GM12801 (cell line): ENCODE measurements at regions not wholly inside any gene's neighbourhood (a gene's known extent, or its start where the extent isn't known, plus 50 kb on each side); places are given as distances from the start of the nearest gene placed in this dataset.

Source experiments
- TF ChIP-seq, protein P1 (sequence below): IDR thresholded peaks from one replicate; pipeline ENCODE4 v1.5.1; 2011; ENCODE audit warnings: control low read depth; ENCODE audit not compliant: insufficient read length; ENCODE audit errors: extremely low read depth

- TF ChIP-seq, protein P1, sequence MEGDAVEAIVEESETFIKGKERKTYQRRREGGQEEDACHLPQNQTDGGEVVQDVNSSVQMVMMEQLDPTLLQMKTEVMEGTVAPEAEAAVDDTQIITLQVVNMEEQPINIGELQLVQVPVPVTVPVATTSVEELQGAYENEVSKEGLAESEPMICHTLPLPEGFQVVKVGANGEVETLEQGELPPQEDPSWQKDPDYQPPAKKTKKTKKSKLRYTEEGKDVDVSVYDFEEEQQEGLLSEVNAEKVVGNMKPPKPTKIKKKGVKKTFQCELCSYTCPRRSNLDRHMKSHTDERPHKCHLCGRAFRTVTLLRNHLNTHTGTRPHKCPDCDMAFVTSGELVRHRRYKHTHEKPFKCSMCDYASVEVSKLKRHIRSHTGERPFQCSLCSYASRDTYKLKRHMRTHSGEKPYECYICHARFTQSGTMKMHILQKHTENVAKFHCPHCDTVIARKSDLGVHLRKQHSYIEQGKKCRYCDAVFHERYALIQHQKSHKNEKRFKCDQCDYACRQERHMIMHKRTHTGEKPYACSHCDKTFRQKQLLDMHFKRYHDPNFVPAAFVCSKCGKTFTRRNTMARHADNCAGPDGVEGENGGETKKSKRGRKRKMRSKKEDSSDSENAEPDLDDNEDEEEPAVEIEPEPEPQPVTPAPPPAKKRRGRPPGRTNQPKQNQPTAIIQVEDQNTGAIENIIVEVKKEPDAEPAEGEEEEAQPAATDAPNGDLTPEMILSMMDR = no peak
Measured at GRCh38 chr19:30781047-30781446, 408.9 kb downstream of the ZNF536 start.

GRCh38 chr19:30780456-30780855 lies 408.3 kb downstream of the ZNF536 start:
- TF ChIP-seq, protein P1 = no peak

GRCh38 chr19:30780032-30780431 lies 407.8 kb downstream of the ZNF536 start:
- TF ChIP-seq, protein P1 = no peak

DNA sequence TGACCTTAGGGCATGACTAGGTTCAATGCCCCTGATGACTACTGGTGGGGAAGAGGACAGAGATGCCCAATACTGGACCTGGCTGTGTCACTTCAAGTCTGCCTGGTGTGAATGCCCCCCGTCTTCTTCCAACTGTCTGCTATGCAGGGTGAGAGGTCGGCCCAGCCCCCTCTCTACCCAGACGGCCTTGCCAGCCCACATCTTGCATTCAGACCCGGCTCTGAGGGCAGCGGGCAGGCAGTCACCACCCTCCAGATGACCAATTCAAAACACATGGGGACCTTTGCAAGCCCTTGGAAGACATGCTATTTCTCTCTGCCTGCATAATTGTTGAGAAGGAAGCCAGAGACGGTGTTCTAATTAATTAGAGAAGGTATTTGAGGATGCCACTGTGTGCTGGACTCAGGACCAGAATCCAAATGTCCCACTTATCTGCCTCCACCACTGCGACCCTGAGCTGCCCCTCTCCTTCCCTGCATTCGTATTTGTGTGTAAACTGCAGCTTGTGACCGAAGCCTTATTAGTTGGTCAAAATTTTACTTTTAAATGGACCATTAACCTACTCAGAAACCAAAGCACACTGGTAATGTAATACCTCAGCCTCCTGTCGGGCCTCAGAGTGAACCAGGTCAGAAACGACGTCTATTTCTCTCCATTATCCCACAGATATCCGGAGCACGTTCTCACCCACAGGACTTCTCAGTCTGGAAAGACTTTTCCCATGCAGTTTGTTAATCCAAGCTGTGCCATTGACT lies 407.0 kb downstream of the ZNF536 start:
- TF ChIP-seq, protein P1 = no peak

DNA sequence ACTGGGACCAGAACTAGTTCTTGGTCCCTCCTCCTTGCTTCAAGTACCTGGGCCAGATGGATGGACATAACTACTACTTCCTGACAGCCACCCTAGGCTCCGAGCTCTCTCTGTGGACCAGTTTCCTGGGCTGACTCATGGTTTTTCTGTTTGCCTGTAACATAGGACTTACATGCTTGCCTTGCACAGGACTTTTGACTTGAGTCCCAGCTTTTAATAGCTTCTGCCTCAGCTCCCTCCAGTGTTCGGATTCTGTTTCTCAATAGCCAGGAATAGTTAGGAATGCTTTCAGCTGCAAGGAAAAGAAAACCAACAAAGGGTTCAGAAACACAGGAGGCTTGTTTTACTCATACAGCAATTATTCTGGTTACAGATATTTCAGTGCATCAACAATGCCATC lies 405.9 kb downstream of the ZNF536 start:
- TF ChIP-seq, protein P1 = no peak

DNA sequence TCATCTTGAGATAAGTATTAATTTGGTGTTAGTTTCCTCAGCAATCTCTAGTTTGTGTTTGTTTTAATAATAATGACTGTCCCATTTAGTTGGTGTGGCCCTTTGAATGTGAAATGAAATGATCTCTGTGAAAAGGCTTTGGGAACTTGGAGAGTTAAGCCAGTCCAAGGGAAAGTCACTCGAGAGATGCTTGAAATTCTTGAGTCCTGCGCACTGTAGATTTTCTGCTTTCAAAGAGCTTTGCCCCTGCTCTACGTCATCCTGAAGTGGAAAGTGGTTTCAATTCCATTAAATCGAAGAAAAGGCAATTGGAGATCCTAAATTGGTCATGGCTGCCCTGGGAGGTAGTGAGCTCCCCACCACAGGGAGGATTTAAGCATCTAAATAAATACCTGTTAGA lies 403.8 kb downstream of the ZNF536 start:
- TF ChIP-seq, protein P1 = no peak

DNA sequence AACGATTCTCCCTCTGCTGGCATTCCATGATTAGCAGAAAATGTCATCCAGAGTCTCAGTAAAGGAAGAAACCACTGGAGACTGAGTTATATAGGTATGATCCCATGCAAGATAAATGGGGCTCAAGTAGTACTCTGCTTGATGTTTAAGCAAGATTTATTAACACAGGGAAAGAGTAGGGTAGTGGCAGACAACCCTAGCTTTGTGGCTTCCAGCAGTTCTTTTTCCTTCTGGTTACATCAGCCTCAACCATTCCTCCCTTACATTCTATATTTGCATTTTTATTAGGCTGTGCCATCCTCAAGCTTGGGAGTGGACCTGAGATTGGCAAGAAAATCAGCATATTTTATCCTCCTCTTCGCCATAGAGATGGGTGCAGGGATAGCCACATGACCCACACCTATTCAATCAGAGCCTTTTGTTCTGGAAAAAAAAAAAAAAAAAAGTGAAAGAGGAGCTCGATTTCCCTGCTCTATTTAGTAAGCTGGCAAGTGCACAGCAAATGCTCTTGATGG lies 402.1 kb downstream of the ZNF536 start:
- TF ChIP-seq, protein P1 = no peak
